Small intestine (tissue), 7 donors: ENCODE measurements at regions not wholly inside any gene's neighbourhood (a gene's known extent, or its start where the extent isn't known, plus 50 kb on each side); places are given as distances from the start of the nearest gene placed in this dataset.
A peak's percentile ranks its signal among the peaks of the same experiment; 100 is the strongest.

Source experiments
- DNase-seq, 2 donors: peaks; one replicate each; pipeline versions ENCODE4 v3.0.0 to v3.0.0-alpha.2; 2013
- FAIRE-seq: peaks from 2 replicates; lab custom pipeline; 2012; peaks lifted over from hg19 to GRCh38; lab: Jason Lieb, UNC
- H3K27ac ChIP-seq, 3 donors: one replicate each; pipeline ENCODE4 v1.5.1; 2013; ENCODE audit warnings: low read length in 2 of 3, mild to moderate bottlenecking in 2 of 3, control low read depth in 1 of 3, inconsistent platforms in 1 of 3, low read depth in 1 of 3, moderate library complexity in 1 of 3
- H3K27me3 ChIP-seq, 3 donors: one replicate each; pipeline ENCODE4 v1.6.1; 2013; ENCODE audit warnings: low read length in 3 of 3, inconsistent platforms in 1 of 3; ENCODE audit not compliant: control insufficient read depth in 3 of 3, insufficient read depth in 3 of 3
- H3K36me3 ChIP-seq, 3 donors: one replicate each; pipeline ENCODE4 v1.6.1; 2013; ENCODE audit warnings: low read length in 3 of 3, inconsistent platforms in 1 of 3, low read depth in 1 of 3, mild to moderate bottlenecking in 1 of 3, moderate library complexity in 1 of 3; ENCODE audit not compliant: control insufficient read depth in 3 of 3, insufficient read depth in 2 of 3
- H3K4me1 ChIP-seq, 3 donors: one replicate each; pipeline ENCODE4 v1.6.1; 2013; ENCODE audit warnings: low read length in 2 of 3, inconsistent platforms in 1 of 3, low read depth in 1 of 3, mild to moderate bottlenecking in 1 of 3, moderate library complexity in 1 of 3; ENCODE audit not compliant: control insufficient read depth in 3 of 3, insufficient read depth in 2 of 3
- H3K4me3 ChIP-seq, 3 donors: one replicate each; pipeline ENCODE4 v1.5.1; 2013; ENCODE audit warnings: low read length in 3 of 3, control low read depth in 1 of 3, inconsistent platforms in 1 of 3, low read depth in 1 of 3, mild to moderate bottlenecking in 1 of 3, moderate library complexity in 1 of 3
- H3K9me3 ChIP-seq, 2 donors: one replicate each; pipeline ENCODE4 v1.6.1; 2013; ENCODE audit warnings: low read depth in 1 of 2, low read length in 1 of 2; ENCODE audit not compliant: control insufficient read depth in 2 of 2, insufficient read depth in 1 of 2
- WGBS, 3 donors: extraction: QIAGEN DNeasy Blood & Tissue Kit; methylation state at CpG; one replicate each; pipeline ENCODE4 v1.1.7; 2013; 5-methylcytosine and 5-hydroxymethylcytosine counted together
- donor health status: healthy with polysubstance abuse.
- donor health status: control.
- donor health status: control.
- donor health status: Bipolar disorder and iron deficiency.
- donor health status: healthy.

- no peak overlapping the region for H3K27ac ChIP-seq
- WGBS, 3 donors = 61 to 79% (median 66%) methylated on average over 13 of the region's 13 CpGs
- H3K4me3 ChIP-seq = no peak overlapping the region
- FAIRE-seq = no peak
- H3K36me3 ChIP-seq = no peaks in the 10 kb centered on the region
- no peak for DNase-seq
- peaks cover 0 to 15% (median 11%) of the 10 kb centered on the region in 3 donors for H3K27me3 ChIP-seq
- no peaks in the 10 kb centered on the region for H3K4me1 ChIP-seq
- H3K9me3 ChIP-seq = peaks cover 0 to 2% of the 10 kb centered on the region in 2 donors
Observed at GRCh38 chr17:73949903-73950592, 253.4 kb upstream of the RPL38 start.

GRCh38 chr17:73950593-73950914 is 252.9 kb upstream of the RPL38 start:
- Histone ChIP-seq H3K4me1 (no peaks in the 10 kb centered on the region), H3K27me3 (peaks cover 0 to 15% (median 11%) of the 10 kb centered on the region in 3 donors), H3K4me3 (no peak overlapping the region), H3K36me3 (no peaks in the 10 kb centered on the region), H3K9me3 (peaks cover 0 to 2% of the 10 kb centered on the region in 2 donors), H3K27ac (no peak overlapping the region)
- FAIRE-seq = no peak
- 42 to 71% (median 52%) methylated on average over 8 of the region's 8 CpGs for WGBS, 3 donors
- DNase-seq = no peak

- Histone ChIP-seq H3K4me3 (peak overlapping the region in 1 of 3 donors; percentile 15), H3K27me3 (peaks cover 0 to 15% (median 6%) of the 10 kb centered on the region in 3 donors), H3K27ac (no peak overlapping the region), H3K9me3 (peaks cover 0 to 2% of the 10 kb centered on the region in 2 donors), H3K36me3 (no peaks in the 10 kb centered on the region), H3K4me1 (peaks cover 0 to 3% (median 0%) of the 10 kb centered on the region in 3 donors)
- FAIRE-seq = no peak
- peak in 1 of 2 donors; percentile 7 for DNase-seq
- WGBS, 3 donors = 10 to 19% (median 16%) methylated on average over 20 of the region's 20 CpGs
Observed at GRCh38 chr17:73952082-73952479, 251.4 kb upstream of the RPL38 start.

- H3K27ac ChIP-seq = no peak overlapping the region
- FAIRE-seq (no peak), DNase-seq (peak; percentile 12 to 45)
- 2 to 5% (median 2%) methylated on average over 47 to 67 of the region's 67 CpGs for WGBS, 3 donors
- H3K4me1 ChIP-seq = peaks cover 0 to 3% (median 0%) of the 10 kb centered on the region in 3 donors
- H3K27me3 ChIP-seq = peaks cover 0 to 19% (median 6%) of the 10 kb centered on the region in 3 donors
- no peaks in the 10 kb centered on the region for H3K36me3 ChIP-seq
- H3K4me3 ChIP-seq = peak overlapping the region in 1 of 3 donors; percentile 15
- H3K9me3 ChIP-seq = peaks cover 0 to 2% of the 10 kb centered on the region in 2 donors
Observed at GRCh38 chr17:73952480-73953205, 250.8 kb upstream of the RPL38 start.

GRCh38 chr17:73953206-73954033 is 250.1 kb upstream of the RPL38 start:
- Histone ChIP-seq H3K27ac (no peak overlapping the region), H3K4me1 (peaks cover 0 to 3% (median 0%) of the 10 kb centered on the region in 3 donors), H3K36me3 (no peaks in the 10 kb centered on the region), H3K4me3 (no peak overlapping the region), H3K27me3 (peaks cover 0 to 24% (median 6%) of the 10 kb centered on the region in 3 donors), H3K9me3 (no peaks in the 10 kb centered on the region)
- DNase-seq (no peak), FAIRE-seq (no peak)
- 64 to 73% (median 68%) methylated on average over 12 of the region's 12 CpGs for WGBS, 3 donors

- WGBS, 3 donors = 33 to 62% (median 50%) methylated on average over 5 of the region's 5 CpGs
- Histone ChIP-seq H3K36me3 (no peaks in the 10 kb centered on the region), H3K4me1 (peaks cover 0 to 3% (median 0%) of the 10 kb centered on the region in 3 donors), H3K9me3 (peaks cover 0 to 1% of the 10 kb centered on the region in 2 donors), H3K27me3 (peaks cover 0 to 25% (median 3%) of the 10 kb centered on the region in 3 donors), H3K4me3 (no peak overlapping the region), H3K27ac (no peak overlapping the region)
- DNase-seq (peak in 1 of 2 donors; percentile 79), FAIRE-seq (no peak)
Observed at GRCh38 chr17:73954951-73955350, 248.5 kb upstream of the RPL38 start.

GRCh38 chr17:73955616-73956015 is 247.9 kb upstream of the RPL38 start:
- DNase-seq (no peak), FAIRE-seq (no peak)
- Histone ChIP-seq H3K27ac (no peak overlapping the region), H3K4me3 (no peak overlapping the region), H3K9me3 (peaks cover 0 to 6% of the 10 kb centered on the region in 2 donors), H3K27me3 (peaks cover 0 to 25% (median 3%) of the 10 kb centered on the region in 3 donors), H3K4me1 (peaks cover 0 to 3% (median 0%) of the 10 kb centered on the region in 3 donors), H3K36me3 (no peaks in the 10 kb centered on the region)
- 79 to 81% (median 80%) methylated on average over 5 of the region's 5 CpGs for WGBS, 3 donors

- DNase-seq (no peak), FAIRE-seq (no peak)
- H3K9me3 ChIP-seq = peaks cover 0 to 9% of the 10 kb centered on the region in 2 donors
- H3K4me1 ChIP-seq = peaks cover 0 to 3% (median 0%) of the 10 kb centered on the region in 3 donors
- H3K36me3 ChIP-seq = no peaks in the 10 kb centered on the region
- H3K27ac ChIP-seq = no peak overlapping the region
- H3K27me3 ChIP-seq = peaks cover 0 to 25% (median 3%) of the 10 kb centered on the region in 3 donors
- H3K4me3 ChIP-seq = no peak overlapping the region
- 50 to 72% (median 71%) methylated on average over 1 of the region's 1 CpG for WGBS, 3 donors
Observed at GRCh38 chr17:73956169-73956568, 247.3 kb upstream of the RPL38 start.
